Left lung (tissue), 4 donors: ENCODE measurements at regions not wholly inside any gene's neighbourhood (a gene's known extent, or its start where the extent isn't known, plus 50 kb on each side); places are given as distances from the start of the nearest gene placed in this dataset.

Experiments used
- ATAC-seq: fragments of 200-7000 bp; cut with Tn5 transposase; one replicate; pipeline ENCODE4 v1.9.1; 2020; ENCODE audit warnings: moderate library complexity
- DNase-seq, 4 donors: peaks; one replicate each; pipeline ENCODE4 v3.0.0-alpha.2; 2013 to 2020
- H3K27ac ChIP-seq, 2 donors: fragments of 200-600 bp; sonication (generic) in 1 of 2; one replicate each; pipeline versions ENCODE4 v1.5.0 to v1.8.0; 2020 to 2021
- H3K27me3 ChIP-seq, 2 donors: fragments of 200-600 bp; sonication (generic) in 1 of 2; one replicate each; pipeline versions ENCODE4 v1.5.0 to v1.8.0; 2020 to 2021
- H3K36me3 ChIP-seq, 2 donors: fragments of 200-600 bp; sonication (generic) in 1 of 2; one replicate each; pipeline versions ENCODE4 v1.5.0 to v1.8.0; 2020 to 2021
- H3K4me1 ChIP-seq, 2 donors: fragments of 200-600 bp; one replicate each; pipeline ENCODE4 v1.8.0; 2021
- H3K4me3 ChIP-seq, 2 donors: fragments of 200-600 bp; sonication (generic) in 1 of 2; one replicate each; pipeline versions ENCODE4 v1.5.0 to v1.8.0; 2020 to 2021; ENCODE audit warnings: mild to moderate bottlenecking in 1 of 2
- H3K9me3 ChIP-seq, 2 donors: fragments of 200-600 bp; sonication (generic) in 1 of 2; one replicate each; pipeline versions ENCODE4 v1.5.0 to v1.8.0; 2020 to 2021
- intact Hi-C, 2 donors: fragments of 100-400 bp; cut with DNase I; formaldehyde crosslinking; loops; one replicate each; pipeline versions ENCODE4 v1.11.2 to v1.14.2; 2022
- TF ChIP-seq, protein P1 (sequence below), 2 donors: fragments of 200-600 bp; sonication (generic) in 1 of 2; IDR thresholded peaks; one replicate each; pipeline versions ENCODE4 v1.5.0 to v1.8.0; 2021; ENCODE audit warnings: antibody characterized with exemption in 2 of 2
- donor health status: DM: no; HTN: yes; CAD: no.
- donor health status: DM: no; HTN: no; CAD: no.

DNA sequence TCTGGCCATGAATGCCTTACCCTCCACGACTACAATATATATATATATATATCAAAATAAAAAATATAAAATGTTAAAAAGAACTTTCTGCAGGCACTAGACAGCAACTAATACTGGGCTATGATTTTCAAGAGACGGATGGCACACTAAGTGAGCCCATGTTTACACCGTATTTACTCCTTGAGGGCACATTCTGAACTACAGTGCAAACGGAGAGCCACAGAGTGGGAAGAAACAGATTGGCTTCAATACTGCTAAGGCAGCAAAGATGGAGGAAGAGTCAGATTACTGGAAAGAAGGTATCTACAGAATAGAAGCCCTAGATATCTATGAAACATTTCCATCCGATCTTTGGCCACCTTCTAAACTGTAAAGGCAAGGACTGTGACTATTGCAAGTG lies 330.3 kb downstream of the HTR1B start:
- no peaks in the 10 kb centered on the region for H3K36me3 ChIP-seq
- ATAC-seq (no peak), DNase-seq (no peak)
- no peak overlapping the region for H3K4me3 ChIP-seq
- TF ChIP-seq, protein P1, sequence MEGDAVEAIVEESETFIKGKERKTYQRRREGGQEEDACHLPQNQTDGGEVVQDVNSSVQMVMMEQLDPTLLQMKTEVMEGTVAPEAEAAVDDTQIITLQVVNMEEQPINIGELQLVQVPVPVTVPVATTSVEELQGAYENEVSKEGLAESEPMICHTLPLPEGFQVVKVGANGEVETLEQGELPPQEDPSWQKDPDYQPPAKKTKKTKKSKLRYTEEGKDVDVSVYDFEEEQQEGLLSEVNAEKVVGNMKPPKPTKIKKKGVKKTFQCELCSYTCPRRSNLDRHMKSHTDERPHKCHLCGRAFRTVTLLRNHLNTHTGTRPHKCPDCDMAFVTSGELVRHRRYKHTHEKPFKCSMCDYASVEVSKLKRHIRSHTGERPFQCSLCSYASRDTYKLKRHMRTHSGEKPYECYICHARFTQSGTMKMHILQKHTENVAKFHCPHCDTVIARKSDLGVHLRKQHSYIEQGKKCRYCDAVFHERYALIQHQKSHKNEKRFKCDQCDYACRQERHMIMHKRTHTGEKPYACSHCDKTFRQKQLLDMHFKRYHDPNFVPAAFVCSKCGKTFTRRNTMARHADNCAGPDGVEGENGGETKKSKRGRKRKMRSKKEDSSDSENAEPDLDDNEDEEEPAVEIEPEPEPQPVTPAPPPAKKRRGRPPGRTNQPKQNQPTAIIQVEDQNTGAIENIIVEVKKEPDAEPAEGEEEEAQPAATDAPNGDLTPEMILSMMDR (IDR thresholded peaks at IDR 0.05): no peak
- intact Hi-C loops: no loop called here
- H3K4me1 ChIP-seq: no peaks in the 10 kb centered on the region
- H3K27ac ChIP-seq: no peak overlapping the region
- H3K9me3 ChIP-seq: peaks cover 0 to 18% of the 10 kb centered on the region in 2 donors
- no peaks in the 10 kb centered on the region for H3K27me3 ChIP-seq

DNA sequence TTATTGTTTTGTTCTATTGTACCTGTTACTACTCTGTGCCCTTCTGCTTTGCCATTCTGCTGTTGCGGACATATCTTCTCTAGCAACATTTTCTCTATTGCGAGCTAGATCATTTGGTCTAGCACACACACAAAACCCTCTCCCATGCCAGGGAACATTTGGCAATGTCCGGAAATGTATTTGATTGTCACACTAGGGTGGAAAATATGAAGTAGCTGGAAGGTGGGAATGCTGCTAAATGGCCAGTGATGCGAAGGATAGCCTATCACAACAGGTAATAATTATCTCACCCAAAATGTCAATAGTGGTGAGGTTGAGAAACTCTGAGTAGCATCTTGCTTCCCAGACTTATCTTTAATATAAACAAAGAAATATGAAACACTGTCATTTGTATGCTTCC lies 331.9 kb downstream of the HTR1B start:
- Histone ChIP-seq H3K4me3 (no peak overlapping the region), H3K27me3 (no peaks in the 10 kb centered on the region), H3K27ac (no peak overlapping the region), H3K9me3 (peaks cover 0 to 29% of the 10 kb centered on the region in 2 donors), H3K36me3 (no peaks in the 10 kb centered on the region), H3K4me1 (no peaks in the 10 kb centered on the region)
- TF ChIP-seq, protein P1 (IDR thresholded peaks at IDR 0.05): no peak
- intact Hi-C loops: no loop called here
- ATAC-seq (no peak), DNase-seq (no peak)

DNA sequence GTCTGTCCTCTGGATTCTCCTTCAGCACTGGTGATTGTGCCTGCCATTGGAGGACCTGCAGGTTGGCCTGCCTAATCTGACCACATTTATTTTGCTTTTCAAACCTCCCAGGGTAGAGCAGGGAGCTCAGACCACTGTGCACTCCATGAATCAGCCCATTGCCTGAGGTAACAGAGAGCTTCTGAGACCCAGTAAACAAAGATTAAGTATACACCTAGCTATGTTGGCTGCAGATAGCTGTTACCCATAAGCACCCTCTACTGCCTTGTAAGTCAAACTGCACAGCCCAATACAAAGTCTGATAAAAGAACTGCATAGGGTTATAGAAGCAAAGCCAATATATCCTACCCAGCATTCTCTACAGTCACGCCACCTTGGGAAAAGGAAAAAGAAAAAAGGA lies 338.7 kb downstream of the HTR1B start:
- H3K9me3 ChIP-seq: peaks cover 0 to 36% of the 10 kb centered on the region in 2 donors
- H3K4me3 ChIP-seq: no peak overlapping the region
- H3K36me3 ChIP-seq: no peaks in the 10 kb centered on the region
- TF ChIP-seq, protein P1 (IDR thresholded peaks at IDR 0.05): no peak
- DNase-seq (no peak), ATAC-seq (no peak)
- no peaks in the 10 kb centered on the region for H3K4me1 ChIP-seq
- intact Hi-C loops: no loop called here
- H3K27ac ChIP-seq: no peak overlapping the region
- no peaks in the 10 kb centered on the region for H3K27me3 ChIP-seq

DNA sequence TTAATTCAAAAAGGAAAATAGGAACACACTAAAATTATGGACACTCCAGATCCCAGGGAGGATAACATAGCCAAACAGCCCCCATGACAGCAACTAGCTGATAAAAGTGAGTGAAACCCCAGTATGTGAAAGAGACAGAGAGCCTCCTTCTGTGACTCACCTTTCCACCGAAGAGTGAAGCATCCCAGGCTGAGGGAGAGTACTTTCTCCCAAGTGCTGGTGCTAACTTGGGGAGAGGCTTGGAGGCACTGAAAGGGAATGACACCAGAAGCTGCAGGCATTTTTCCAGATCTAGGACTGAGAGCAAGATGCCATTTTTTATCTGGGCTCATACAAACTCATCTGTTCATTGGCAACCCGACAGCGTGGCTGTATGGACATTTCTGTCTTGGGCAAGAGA lies 339.8 kb downstream of the HTR1B start:
- no peaks in the 10 kb centered on the region for H3K4me1 ChIP-seq
- H3K27me3 ChIP-seq: no peaks in the 10 kb centered on the region
- ATAC-seq (no peak), DNase-seq (no peak)
- no peak overlapping the region for H3K4me3 ChIP-seq
- TF ChIP-seq, protein P1 (IDR thresholded peaks at IDR 0.05): no peak
- intact Hi-C loops: no loop called here
- peaks cover 0 to 26% of the 10 kb centered on the region in 2 donors for H3K9me3 ChIP-seq
- H3K27ac ChIP-seq: no peak overlapping the region
- no peaks in the 10 kb centered on the region for H3K36me3 ChIP-seq

DNA sequence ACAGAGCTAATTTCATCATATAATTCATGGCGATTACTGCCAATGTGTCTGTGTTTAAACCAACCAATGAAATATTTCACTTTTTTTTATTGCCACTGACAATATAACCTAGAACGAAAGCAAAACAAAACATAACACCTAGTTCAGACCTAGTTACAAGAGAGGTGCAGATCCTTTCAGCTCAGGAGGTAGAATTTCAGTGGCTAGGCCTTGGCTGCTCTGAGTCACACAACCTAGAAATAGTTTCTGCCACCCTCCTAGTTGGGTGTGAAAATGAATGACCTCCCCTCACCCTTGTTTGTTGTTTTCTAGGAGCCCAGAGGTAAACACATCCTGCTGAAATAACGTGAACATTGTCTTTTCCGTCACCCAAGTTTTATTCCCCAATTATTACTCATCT lies 356.3 kb downstream of the HTR1B start:
- no peaks in the 10 kb centered on the region for H3K9me3 ChIP-seq
- H3K4me1 ChIP-seq: no peaks in the 10 kb centered on the region
- intact Hi-C loops: no loop called here
- DNase-seq (no peak), ATAC-seq (no peak)
- no peak overlapping the region for H3K27ac ChIP-seq
- no peak overlapping the region for H3K4me3 ChIP-seq
- H3K36me3 ChIP-seq: no peaks in the 10 kb centered on the region
- TF ChIP-seq, protein P1 (IDR thresholded peaks at IDR 0.05): no peak
- no peaks in the 10 kb centered on the region for H3K27me3 ChIP-seq
